Caco-2 (cell line): ENCODE measurements at regions not wholly inside any gene's neighbourhood (a gene's known extent, or its start where the extent isn't known, plus 50 kb on each side); places are given as distances from the start of the nearest gene placed in this dataset.

Experiments
- BruUV-seq: library from RNA; stranded (reverse); fragments of 400-500 nt; replicated peaks from 2 replicates; lab custom pipeline; 2021; lab: Mats Ljungman, UMichigan
- CTCF ChIA-PET: fragments of 300-600 bp; sonication (Branson Sonifier 250); formaldehyde crosslinking; loops from one replicate; lab custom pipeline; 2022; ENCODE audit warnings: antibody characterized with exemption; lab: Charles Lee
- POLR2A ChIA-PET: fragments of 300-600 bp; sonication (Branson Sonifier 250); formaldehyde crosslinking; loops from one replicate; lab custom pipeline; 2022; ENCODE audit warnings: antibody characterized with exemption; lab: Charles Lee
- DNase-seq, 2 experiments: peaks; one replicate each; pipeline versions ENCODE4 v3.0.0 to v3.0.0-alpha.2; 2020 to 2022
- H3K27me3 ChIP-seq: replicated peaks from 2 replicates; pipeline ENCODE4 v1.6.0; 2011; ENCODE audit warnings: low read length; ENCODE audit not compliant: control insufficient read depth, insufficient read depth
- H3K36me3 ChIP-seq: 2 replicates; pipeline ENCODE4 v1.5.1; 2011; ENCODE audit warnings: low read length; ENCODE audit not compliant: control insufficient read depth, insufficient read depth
- H3K4me1 ChIP-seq: fragments of 250-450 bp; sonication (Bioruptor Pico); 2 replicates; pipeline ENCODE4 v1.5.1; 2020; ENCODE audit warnings: mild to moderate bottlenecking
- H3K4me3 ChIP-seq: 2 replicates; pipeline ENCODE4 v1.5.1; 2011; ENCODE audit warnings: low read depth, mild to moderate bottlenecking, control low read depth, low read length
- H3K9me3 ChIP-seq: fragments of 250-450 bp; sonication (Bioruptor Pico); 2 replicates; pipeline ENCODE4 v1.5.1; 2020; ENCODE audit warnings: mild to moderate bottlenecking, moderate library complexity
- H3K27ac Mint-ChIP-seq: one replicate; pipeline ENCODE4 v1.8.0; 2022; ENCODE audit warnings: mixed read lengths; ENCODE audit not compliant: unreplicated experiment
- H3K27me3 Mint-ChIP-seq: one replicate; pipeline ENCODE4 v1.8.0; 2022; ENCODE audit warnings: mixed read lengths; ENCODE audit not compliant: insufficient read depth, unreplicated experiment
- H3K36me3 Mint-ChIP-seq: one replicate; pipeline ENCODE4 v1.8.0; 2022; ENCODE audit warnings: mild to moderate bottlenecking, mixed read lengths; ENCODE audit not compliant: insufficient read depth, unreplicated experiment
- H3K4me1 Mint-ChIP-seq: one replicate; pipeline ENCODE4 v1.8.0; 2022; ENCODE audit warnings: low read depth, mixed read lengths; ENCODE audit not compliant: unreplicated experiment
- H3K4me3 Mint-ChIP-seq: one replicate; pipeline ENCODE4 v1.8.0; 2022; ENCODE audit warnings: mild to moderate bottlenecking, moderate library complexity, mixed read lengths; ENCODE audit not compliant: unreplicated experiment
- H3K9me3 Mint-ChIP-seq: one replicate; pipeline ENCODE4 v1.8.0; 2022; ENCODE audit warnings: mixed read lengths; ENCODE audit not compliant: unreplicated experiment
- intact Hi-C: fragments of 100-400 bp; cut with micrococcal nuclease; formaldehyde crosslinking; loops from one replicate; pipeline ENCODE4 v1.10.0; 2022; ENCODE audit not compliant: unreplicated experiment
- TF ChIP-seq, protein P1 (sequence below), 2 experiments: fragments of 200-600 bp in 1 of 2; IDR thresholded peaks; 1 replicate in 1 of 2; 2 replicates in 1 of 2; pipeline versions ENCODE4 v1.5.1 to v1.8.0; 2011 to 2022; ENCODE audit warnings: antibody characterized with exemption in 1 of 2, control low read depth in 1 of 2, inconsistent platforms in 1 of 2, low read depth in 1 of 2, low read length in 1 of 2, mild to moderate bottlenecking in 1 of 2, moderate library complexity in 1 of 2; ENCODE audit not compliant: insufficient read depth in 1 of 2, severe bottlenecking in 1 of 2, unreplicated experiment in 1 of 2

DNA sequence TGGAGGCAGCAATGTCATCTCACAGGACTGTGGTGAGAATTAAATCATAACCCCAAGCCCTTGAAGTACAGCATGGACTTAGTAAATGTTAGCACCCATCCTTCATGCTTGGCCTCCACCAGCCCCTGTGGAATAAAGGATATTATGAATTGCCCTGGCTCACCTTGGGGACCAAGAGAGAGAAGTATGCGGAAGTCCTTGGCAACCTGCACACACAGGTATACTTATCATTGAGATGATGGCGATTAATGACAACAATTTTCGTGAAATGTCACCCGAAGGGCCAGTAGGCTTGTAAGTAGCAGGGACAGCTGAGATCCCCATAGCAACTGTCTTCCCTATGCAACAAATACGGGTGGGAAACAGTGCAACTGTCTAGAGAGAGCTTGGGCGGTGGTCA lies 102.0 kb downstream of the FAM43A start:
- H3K9me3 Mint-ChIP-seq: no peaks in the 10 kb centered on the region
- H3K27me3 Mint-ChIP-seq: no peaks in the 10 kb centered on the region
- no peaks in the 10 kb centered on the region for H3K9me3 ChIP-seq
- BruUV-seq: no TSS peak
- no peak overlapping the region for H3K4me3 Mint-ChIP-seq
- intact Hi-C loops: no loop called here
- TF ChIP-seq, protein P1, sequence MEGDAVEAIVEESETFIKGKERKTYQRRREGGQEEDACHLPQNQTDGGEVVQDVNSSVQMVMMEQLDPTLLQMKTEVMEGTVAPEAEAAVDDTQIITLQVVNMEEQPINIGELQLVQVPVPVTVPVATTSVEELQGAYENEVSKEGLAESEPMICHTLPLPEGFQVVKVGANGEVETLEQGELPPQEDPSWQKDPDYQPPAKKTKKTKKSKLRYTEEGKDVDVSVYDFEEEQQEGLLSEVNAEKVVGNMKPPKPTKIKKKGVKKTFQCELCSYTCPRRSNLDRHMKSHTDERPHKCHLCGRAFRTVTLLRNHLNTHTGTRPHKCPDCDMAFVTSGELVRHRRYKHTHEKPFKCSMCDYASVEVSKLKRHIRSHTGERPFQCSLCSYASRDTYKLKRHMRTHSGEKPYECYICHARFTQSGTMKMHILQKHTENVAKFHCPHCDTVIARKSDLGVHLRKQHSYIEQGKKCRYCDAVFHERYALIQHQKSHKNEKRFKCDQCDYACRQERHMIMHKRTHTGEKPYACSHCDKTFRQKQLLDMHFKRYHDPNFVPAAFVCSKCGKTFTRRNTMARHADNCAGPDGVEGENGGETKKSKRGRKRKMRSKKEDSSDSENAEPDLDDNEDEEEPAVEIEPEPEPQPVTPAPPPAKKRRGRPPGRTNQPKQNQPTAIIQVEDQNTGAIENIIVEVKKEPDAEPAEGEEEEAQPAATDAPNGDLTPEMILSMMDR (IDR thresholded peaks at IDR 0.05; ENCODE audit: insufficient read depth in 1 of 2, low read depth in 1 of 2, low read length in 1 of 2, severe bottlenecking in 1 of 2, unreplicated experiment in 1 of 2): no peak
- no peak for DNase-seq
- H3K27ac Mint-ChIP-seq: no peak overlapping the region
- H3K4me1 Mint-ChIP-seq: no peaks in the 10 kb centered on the region
- H3K4me3 ChIP-seq: no peak overlapping the region
- no peaks in the 10 kb centered on the region for H3K4me1 ChIP-seq
- no peaks in the 10 kb centered on the region for H3K27me3 ChIP-seq
- no peaks in the 10 kb centered on the region for H3K36me3 Mint-ChIP-seq
- no peaks in the 10 kb centered on the region for H3K36me3 ChIP-seq
- CTCF ChIA-PET: no interaction called here
- POLR2A ChIA-PET: no interaction called here

DNA sequence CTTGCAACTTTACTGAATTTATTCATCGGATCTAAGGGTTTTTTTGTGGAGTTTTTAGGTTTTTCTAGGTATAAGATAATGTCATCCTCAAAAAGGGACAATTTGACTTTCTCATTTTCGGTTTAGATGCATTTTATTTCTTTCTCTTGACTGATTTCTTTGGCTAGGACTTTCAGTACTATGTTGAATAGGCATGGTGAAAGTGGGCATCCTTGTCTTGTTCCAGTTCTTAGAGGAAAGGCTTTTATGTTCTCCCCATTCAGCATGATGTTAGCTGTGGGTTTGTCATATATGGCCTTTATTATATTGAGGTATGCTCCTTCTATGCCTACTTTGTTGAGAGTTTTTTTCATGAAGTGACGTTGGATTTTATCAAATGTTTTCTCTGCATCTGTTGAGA lies 106.7 kb downstream of the FAM43A start:
- CTCF ChIA-PET: no interaction called here
- H3K27me3 ChIP-seq: no peaks in the 10 kb centered on the region
- no peak for DNase-seq
- BruUV-seq: no TSS peak
- H3K36me3 ChIP-seq: no peaks in the 10 kb centered on the region
- no peaks in the 10 kb centered on the region for H3K9me3 Mint-ChIP-seq
- H3K27ac Mint-ChIP-seq: no peak overlapping the region
- no peak overlapping the region for H3K4me3 Mint-ChIP-seq
- H3K36me3 Mint-ChIP-seq: no peaks in the 10 kb centered on the region
- POLR2A ChIA-PET: no interaction called here
- H3K4me1 ChIP-seq: no peaks in the 10 kb centered on the region
- no peaks in the 10 kb centered on the region for H3K9me3 ChIP-seq
- no peak overlapping the region for H3K4me3 ChIP-seq
- no peaks in the 10 kb centered on the region for H3K27me3 Mint-ChIP-seq
- intact Hi-C loops: no loop called here
- TF ChIP-seq, protein P1 (IDR thresholded peaks at IDR 0.05; ENCODE audit: insufficient read depth in 1 of 2, low read depth in 1 of 2, low read length in 1 of 2, severe bottlenecking in 1 of 2, unreplicated experiment in 1 of 2): no peak
- no peaks in the 10 kb centered on the region for H3K4me1 Mint-ChIP-seq

GRCh38 chr3:194797555-194798250 lies 112.0 kb downstream of the FAM43A start:
- no peak overlapping the region for H3K4me3 Mint-ChIP-seq
- Histone ChIP-seq H3K27me3 (peaks cover 2% of the 10 kb centered on the region; the same call in 1 of the 2 replicates), H3K36me3 (no peaks in the 10 kb centered on the region), H3K4me3 (no peak overlapping the region), H3K4me1 (no peaks in the 10 kb centered on the region), H3K9me3 (no peaks in the 10 kb centered on the region)
- no peaks in the 10 kb centered on the region for H3K4me1 Mint-ChIP-seq
- H3K36me3 Mint-ChIP-seq: no peaks in the 10 kb centered on the region
- no peaks in the 10 kb centered on the region for H3K9me3 Mint-ChIP-seq
- POLR2A ChIA-PET: no interaction called here
- no peak for DNase-seq
- no peak overlapping the region for H3K27ac Mint-ChIP-seq
- intact Hi-C loops: no loop called here
- BruUV-seq: no TSS peak
- CTCF ChIA-PET: no interaction called here
- TF ChIP-seq, protein P1 (IDR thresholded peaks at IDR 0.05; ENCODE audit: insufficient read depth in 1 of 2, low read depth in 1 of 2, low read length in 1 of 2, severe bottlenecking in 1 of 2, unreplicated experiment in 1 of 2): no peak
- no peaks in the 10 kb centered on the region for H3K27me3 Mint-ChIP-seq
